ENCODE measurements at regions not wholly inside any gene's neighbourhood (a gene's known extent, or its start where the extent isn't known, plus 50 kb on each side); places are given as distances from the start of the nearest gene placed in this dataset.

- no peak for DNase-seq (ENCODE audit: low spot score)
Measured at GRCh38 chr11:115910379-115910778, 406.2 kb upstream of the CADM1 start.

GRCh38 chr11:115906171-115906570 lies 402.0 kb upstream of the CADM1 start:
- DNase-seq (ENCODE audit: low spot score): no peak

GRCh38 chr11:115905341-115906000 lies 401.3 kb upstream of the CADM1 start:
- DNase-seq (ENCODE audit: low spot score): no peak

- DNase-seq (ENCODE audit: low spot score): no peak
Measured at GRCh38 chr11:115903179-115903578, 399.0 kb upstream of the CADM1 start.

GRCh38 chr11:115901069-115901468 lies 396.9 kb upstream of the CADM1 start:
- DNase-seq (ENCODE audit: low spot score): no peak

- DNase-seq (ENCODE audit: low spot score): no peak
Measured at GRCh38 chr11:115900111-115900510, 395.9 kb upstream of the CADM1 start.

- DNase-seq (ENCODE audit: low spot score): no peak
Measured at GRCh38 chr11:115897707-115898106, 393.5 kb upstream of the CADM1 start.

- DNase-seq (ENCODE audit: low spot score): no peak
Measured at GRCh38 chr11:115896084-115896483, 391.9 kb upstream of the CADM1 start.

- no peak for DNase-seq (ENCODE audit: low spot score)
Measured at GRCh38 chr11:115895594-115895993, 391.4 kb upstream of the CADM1 start.

- DNase-seq (ENCODE audit: low spot score): no peak
Measured at GRCh38 chr11:115894176-115894575, 390.0 kb upstream of the CADM1 start.

- DNase-seq (ENCODE audit: low spot score): no peak
Measured at GRCh38 chr11:115893461-115894099, 389.4 kb upstream of the CADM1 start.

GRCh38 chr11:115892016-115892415 lies 387.8 kb upstream of the CADM1 start:
- DNase-seq (ENCODE audit: low spot score): no peak

GRCh38 chr11:115891581-115891980 lies 387.4 kb upstream of the CADM1 start:
- no peak for DNase-seq (ENCODE audit: low spot score)

GRCh38 chr11:115890500-115890899 lies 386.3 kb upstream of the CADM1 start:
- DNase-seq (ENCODE audit: low spot score): no peak

GRCh38 chr11:115889712-115890111 lies 385.5 kb upstream of the CADM1 start:
- no peak for DNase-seq (ENCODE audit: low spot score)

GRCh38 chr11:115887727-115888126 lies 383.5 kb upstream of the CADM1 start:
- no peak for DNase-seq (ENCODE audit: low spot score)

- DNase-seq (ENCODE audit: low spot score): no peak
Measured at GRCh38 chr11:115887316-115887715, 383.1 kb upstream of the CADM1 start.

- no peak for DNase-seq (ENCODE audit: low spot score)
Measured at GRCh38 chr11:115886422-115886733, 382.2 kb upstream of the CADM1 start.

GRCh38 chr11:115885535-115886421 lies 381.6 kb upstream of the CADM1 start:
- DNase-seq (ENCODE audit: low spot score): no peak

GRCh38 chr11:115884800-115885534 lies 380.8 kb upstream of the CADM1 start:
- DNase-seq (ENCODE audit: low spot score): no peak

- no peak for DNase-seq (ENCODE audit: low spot score)
Measured at GRCh38 chr11:115874843-115875242, 370.6 kb upstream of the CADM1 start.

- DNase-seq (ENCODE audit: low spot score): no peak
Measured at GRCh38 chr11:115873813-115874212, 369.6 kb upstream of the CADM1 start.
